AG09319 (cell line): ENCODE measurements at regions not wholly inside any gene's neighbourhood (a gene's known extent, or its start where the extent isn't known, plus 50 kb on each side); places are given as distances from the start of the nearest gene placed in this dataset.
"Not testable (repeated sequence)": the region's sequence is repeated elsewhere in the genome, so short reads cannot be mapped to it uniquely, and the experiment has no call there.

Experiments used
- DNase-seq: peaks from one replicate; pipeline ENCODE4 v3.0.0-alpha.2; 2010; ENCODE audit warnings: low read depth; ENCODE audit errors: extremely low read depth
- TF ChIP-seq, protein P1 (sequence below): IDR thresholded peaks from 2 replicates; pipeline ENCODE4 v1.5.1; 2011; ENCODE audit warnings: low read depth, mild to moderate bottlenecking, inconsistent platforms, low read length, moderate library complexity

DNA sequence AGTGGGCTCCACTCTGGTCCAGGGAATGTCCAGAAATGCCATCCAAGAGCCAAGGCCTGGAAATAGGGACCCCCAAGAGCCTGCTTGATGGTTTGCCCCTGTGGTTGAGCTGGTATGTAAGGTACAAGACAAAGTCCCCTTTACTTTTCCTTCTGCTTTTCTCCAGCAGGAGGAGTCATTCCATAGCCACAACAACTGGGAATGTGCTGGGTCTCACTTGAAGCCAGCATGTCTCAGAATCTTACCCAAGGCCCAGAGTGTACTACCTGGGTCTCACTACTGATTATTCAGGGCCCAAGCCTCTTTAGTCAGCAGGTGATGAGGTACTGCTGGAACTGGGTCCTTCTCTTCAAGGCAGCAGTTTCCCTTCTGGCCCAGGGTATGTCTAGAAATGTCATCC is 62.1 kb upstream of the CD55 start:
- DNase-seq: no peak
- TF ChIP-seq, protein P1, sequence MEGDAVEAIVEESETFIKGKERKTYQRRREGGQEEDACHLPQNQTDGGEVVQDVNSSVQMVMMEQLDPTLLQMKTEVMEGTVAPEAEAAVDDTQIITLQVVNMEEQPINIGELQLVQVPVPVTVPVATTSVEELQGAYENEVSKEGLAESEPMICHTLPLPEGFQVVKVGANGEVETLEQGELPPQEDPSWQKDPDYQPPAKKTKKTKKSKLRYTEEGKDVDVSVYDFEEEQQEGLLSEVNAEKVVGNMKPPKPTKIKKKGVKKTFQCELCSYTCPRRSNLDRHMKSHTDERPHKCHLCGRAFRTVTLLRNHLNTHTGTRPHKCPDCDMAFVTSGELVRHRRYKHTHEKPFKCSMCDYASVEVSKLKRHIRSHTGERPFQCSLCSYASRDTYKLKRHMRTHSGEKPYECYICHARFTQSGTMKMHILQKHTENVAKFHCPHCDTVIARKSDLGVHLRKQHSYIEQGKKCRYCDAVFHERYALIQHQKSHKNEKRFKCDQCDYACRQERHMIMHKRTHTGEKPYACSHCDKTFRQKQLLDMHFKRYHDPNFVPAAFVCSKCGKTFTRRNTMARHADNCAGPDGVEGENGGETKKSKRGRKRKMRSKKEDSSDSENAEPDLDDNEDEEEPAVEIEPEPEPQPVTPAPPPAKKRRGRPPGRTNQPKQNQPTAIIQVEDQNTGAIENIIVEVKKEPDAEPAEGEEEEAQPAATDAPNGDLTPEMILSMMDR: peak; percentile 59

DNA sequence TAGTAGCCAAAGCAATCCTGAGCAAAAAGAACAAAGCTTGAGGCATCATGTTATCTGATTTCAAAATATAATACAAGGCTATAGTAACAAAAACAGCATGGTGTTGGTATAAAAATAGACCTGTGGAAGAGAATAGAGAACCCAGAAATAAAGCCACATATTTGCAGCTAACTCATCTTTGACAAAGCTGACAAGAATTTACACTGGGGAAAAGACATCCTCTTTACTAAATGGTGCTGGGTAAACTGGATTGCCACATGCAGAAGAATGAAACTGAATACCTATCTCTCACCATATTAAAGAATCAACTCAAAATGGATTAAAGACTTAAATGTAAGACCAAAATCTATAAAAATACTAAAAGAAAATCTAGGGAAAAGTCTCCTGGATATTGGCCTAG is 59.5 kb upstream of the CD55 start:
- TF ChIP-seq, protein P1: no peak
- no peak for DNase-seq

DNA sequence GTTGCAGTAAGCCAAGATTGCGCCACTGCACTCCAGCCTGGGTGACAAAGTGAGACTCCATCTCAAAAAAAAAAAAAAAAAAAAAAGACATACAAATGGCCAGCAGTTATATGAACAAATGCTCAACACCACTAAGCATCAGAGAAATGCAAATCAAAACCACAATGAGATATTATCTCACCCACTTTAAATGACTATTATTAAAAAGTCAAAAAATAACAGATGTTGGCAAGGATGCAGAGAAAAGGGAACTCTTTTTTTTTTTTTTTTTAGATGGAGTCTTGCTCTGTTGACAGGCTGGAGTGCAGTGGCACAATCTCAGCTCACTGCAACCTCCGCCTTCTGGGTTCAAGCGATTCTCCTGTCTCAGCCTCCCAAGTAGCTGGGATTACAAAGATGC is 58.6 kb upstream of the CD55 start:
- DNase-seq: not testable (repeated sequence)

DNA sequence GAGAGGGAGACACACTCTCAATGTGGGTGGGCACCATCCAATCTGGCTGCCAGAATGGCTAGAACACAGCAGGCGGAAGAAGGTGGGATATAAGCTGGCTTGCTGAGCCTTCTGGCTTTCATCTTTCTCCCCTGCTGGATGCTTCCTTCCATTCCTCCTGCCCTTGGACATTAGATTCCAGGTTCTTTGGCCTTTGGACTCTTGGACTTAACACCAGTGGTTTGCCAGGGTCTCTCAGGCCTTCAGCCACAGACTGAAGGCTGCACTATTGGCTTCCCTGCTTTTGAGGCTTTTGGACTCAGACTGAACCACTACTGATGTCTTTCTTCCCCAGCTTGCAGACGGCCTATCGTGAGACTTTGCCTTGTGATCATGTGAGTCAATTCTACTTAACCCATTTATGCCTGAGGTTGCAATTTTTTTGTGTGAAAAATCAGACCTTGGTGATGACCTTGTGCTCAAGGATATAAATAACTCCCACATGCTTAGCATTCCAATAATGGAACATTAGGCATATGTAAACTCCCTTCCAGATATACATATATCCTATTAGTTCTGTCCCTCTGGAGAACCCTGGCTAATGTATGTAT is 56.7 kb upstream of the CD55 start:
- TF ChIP-seq, protein P1: no peak

DNA sequence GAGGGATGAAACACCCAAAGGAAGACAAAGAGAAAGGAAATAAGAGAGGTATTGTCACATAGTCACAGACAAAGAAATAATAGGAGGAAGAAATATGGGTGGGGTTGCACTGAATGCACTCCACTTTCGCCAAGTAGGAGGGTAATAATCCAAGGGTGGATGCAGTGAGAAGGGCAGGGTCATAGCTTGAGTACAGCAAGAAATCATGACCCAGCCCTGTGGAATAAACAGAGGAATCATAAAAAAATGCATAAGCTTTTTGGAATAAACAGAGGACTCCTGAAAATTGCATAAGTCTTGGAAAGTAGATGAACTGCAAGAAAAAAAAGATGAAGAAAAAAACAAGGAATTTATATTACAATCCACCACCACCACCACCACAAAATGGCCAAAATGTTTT is 53.1 kb upstream of the CD55 start:
- no peak for DNase-seq
- TF ChIP-seq, protein P1: no peak

More for the DNA sequence above, 56.7 kb upstream of the CD55 start:
- no peak for DNase-seq

DNA sequence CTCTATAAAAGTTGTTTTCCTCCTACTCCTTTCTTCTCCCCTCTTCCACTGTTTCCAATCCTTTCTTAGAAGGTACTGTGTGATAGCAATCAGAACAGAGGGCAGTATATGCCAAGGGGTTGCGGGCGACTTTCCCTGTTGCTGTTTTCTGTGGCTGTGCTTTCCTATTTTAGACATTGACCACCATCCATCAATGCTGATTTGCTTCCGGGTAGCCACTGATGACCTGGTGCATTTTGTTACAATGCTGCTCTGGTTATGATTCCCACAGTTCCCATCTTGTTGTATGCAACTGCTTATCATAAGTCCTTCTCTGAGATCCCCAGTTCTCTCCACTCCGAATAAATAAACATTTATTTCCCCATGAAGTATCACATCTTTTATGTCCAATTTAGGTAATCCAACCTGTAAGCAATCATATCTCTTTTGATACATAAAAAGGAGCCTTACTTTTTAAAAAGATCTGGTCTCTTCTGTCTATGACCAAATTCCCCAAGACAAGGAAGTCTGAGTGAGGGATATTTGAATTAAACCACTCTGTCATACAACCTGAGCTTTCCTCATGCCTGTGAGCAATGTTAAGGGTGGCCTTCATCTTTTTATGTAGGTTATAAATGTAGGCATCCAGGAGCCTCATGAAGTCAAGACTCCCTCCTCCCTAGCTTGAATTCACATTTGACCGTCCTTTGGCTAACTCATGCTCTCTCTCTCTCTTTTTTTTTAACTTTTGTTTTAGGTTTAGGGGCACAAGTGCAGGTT is 52.5 kb upstream of the CD55 start:
- TF ChIP-seq, protein P1: no peak
- DNase-seq: no peak
